Endodermal cell (in vitro differentiated cells): ENCODE measurements at regions not wholly inside any gene's neighbourhood (a gene's known extent, or its start where the extent isn't known, plus 50 kb on each side); places are given as distances from the start of the nearest gene placed in this dataset.
A peak's percentile ranks its signal among the peaks of the same experiment; 100 is the strongest.

Experiments
- DNase-seq: peaks from one replicate; pipeline ENCODE4 v3.0.0-alpha.2; 2017
- H3K27ac ChIP-seq: 2 replicates; pipeline ENCODE4 v1.5.1; 2013; ENCODE audit warnings: mild to moderate bottlenecking, low read depth, low read length, moderate library complexity
- H3K27me3 ChIP-seq: 2 replicates; pipeline ENCODE4 v1.6.1; 2013; ENCODE audit warnings: mild to moderate bottlenecking, low read length, moderate library complexity; ENCODE audit not compliant: insufficient read depth, control insufficient read depth, poor library complexity, severe bottlenecking
- H3K36me3 ChIP-seq: 2 replicates; pipeline ENCODE4 v1.7.0; 2013; ENCODE audit warnings: mild to moderate bottlenecking, low read length, moderate library complexity; ENCODE audit not compliant: control insufficient read depth, insufficient read depth
- H3K4me1 ChIP-seq: one replicate; pipeline ENCODE4 v1.7.0; 2013; ENCODE audit warnings: low read length; ENCODE audit not compliant: control insufficient read depth, insufficient read depth
- H3K4me3 ChIP-seq: 2 replicates; pipeline ENCODE4 v1.5.1; 2013; ENCODE audit warnings: mild to moderate bottlenecking, low read length, moderate library complexity
- H3K9ac ChIP-seq: 2 replicates; pipeline ENCODE4 v1.6.1; 2013; ENCODE audit warnings: mild to moderate bottlenecking, low read length, moderate library complexity; ENCODE audit not compliant: poor library complexity, severe bottlenecking; ENCODE audit errors: extremely low read depth
- H3K9me3 ChIP-seq: 2 replicates; pipeline ENCODE4 v1.6.1; 2013; ENCODE audit warnings: mild to moderate bottlenecking, low read length, moderate library complexity; ENCODE audit not compliant: control insufficient read depth
- H3K27ac Mint-ChIP-seq: 2 replicates; pipeline ENCODE4 v1.8.0; 2020; ENCODE audit warnings: mixed read lengths
- H3K27me3 Mint-ChIP-seq: 2 replicates; pipeline ENCODE4 v1.8.0; 2021; ENCODE audit warnings: mild to moderate bottlenecking, mixed read lengths; ENCODE audit not compliant: insufficient read depth
- H3K36me3 Mint-ChIP-seq: 2 replicates; pipeline ENCODE4 v1.8.0; 2020; ENCODE audit warnings: low read depth, mixed read lengths
- H3K4me1 Mint-ChIP-seq: 2 replicates; pipeline ENCODE4 v1.8.0; 2020; ENCODE audit warnings: mixed read lengths
- H3K4me3 Mint-ChIP-seq: 2 replicates; pipeline ENCODE4 v1.8.0; 2020; ENCODE audit warnings: mild to moderate bottlenecking, moderate library complexity, mixed read lengths
- H3K9me3 Mint-ChIP-seq: 2 replicates; pipeline ENCODE4 v1.8.0; 2020; ENCODE audit warnings: mild to moderate bottlenecking, mixed read lengths
- WGBS, 2 experiments: methylation state at CpG; one replicate each; pipeline versions ENCODE4 v1.1.5 to v1.1.7; 2013; ENCODE audit warnings: missing lambda C conversion rate in 2 of 2, mixed read lengths in 1 of 2; ENCODE audit not compliant: insufficient coverage in 1 of 2, insufficient read length in 1 of 2; 5-methylcytosine and 5-hydroxymethylcytosine counted together
- TF ChIP-seq, protein P1 (sequence below): fragments of 200-600 bp; sonication (generic); conservative IDR thresholded peaks from 2 replicates; pipeline ENCODE4 v1.5.0; 2021; ENCODE audit warnings: antibody characterized with exemption, mild to moderate bottlenecking

DNA sequence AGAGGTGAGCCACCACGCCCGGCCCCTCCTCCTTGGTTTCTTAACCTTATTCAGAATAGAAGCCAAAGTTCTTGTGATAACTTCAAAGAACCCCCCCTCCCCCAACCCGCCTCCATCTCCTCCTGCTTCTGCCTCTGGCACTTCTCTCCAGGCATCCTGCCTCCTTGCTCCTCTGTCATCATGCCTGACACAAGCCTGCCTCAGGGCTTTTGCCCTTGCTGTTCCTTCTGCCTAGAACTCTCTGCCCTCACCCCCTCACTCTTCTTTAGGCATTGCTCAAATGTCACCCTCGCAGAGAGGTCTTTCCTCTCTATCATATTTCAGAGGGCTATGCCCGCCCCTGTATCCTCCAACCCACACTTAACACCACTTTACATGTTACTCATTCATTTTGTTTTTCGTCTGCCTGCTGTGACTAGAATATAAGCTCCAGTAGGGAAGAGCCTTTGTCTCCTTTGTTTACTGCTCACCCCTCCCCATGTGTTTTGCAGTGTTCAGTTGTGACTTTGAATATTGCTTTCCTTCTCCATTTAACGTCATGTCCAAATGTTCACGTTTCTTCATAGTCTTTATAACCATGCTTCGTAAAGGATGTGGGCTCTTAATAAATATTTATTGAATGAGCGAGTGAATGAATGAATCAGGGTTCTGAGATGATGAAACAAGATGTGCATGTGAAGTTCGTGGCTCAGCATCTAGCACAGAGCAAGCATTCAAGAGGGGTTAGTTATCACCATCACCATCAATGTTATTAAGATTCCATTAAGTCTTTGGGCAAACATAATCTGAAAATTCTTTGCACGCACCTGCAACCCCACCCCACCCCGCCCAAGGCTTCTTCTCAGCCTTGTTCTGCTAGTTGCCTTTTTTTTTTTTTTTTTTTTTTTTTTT lies 186.2 kb upstream of the WSCD1 start:
- Mint-ChIP-seq H3K4me1 (no peaks in the 10 kb centered on the region), H3K9me3 (no peaks in the 10 kb centered on the region), H3K4me3 (no peak overlapping the region), H3K27me3 (peaks cover 8% of the 10 kb centered on the region), H3K36me3 (no peaks in the 10 kb centered on the region), H3K27ac (no peak overlapping the region)
- Histone ChIP-seq H3K27ac (peak overlapping the region; percentile 2), H3K4me1 (no peaks in the 10 kb centered on the region), H3K27me3 (no peaks in the 10 kb centered on the region), H3K4me3 (no peak overlapping the region), H3K9me3 (no peaks in the 10 kb centered on the region), H3K36me3 (no peaks in the 10 kb centered on the region), H3K9ac (no peak overlapping the region)
- 87% methylated on average over 6 to 13 of the region's 13 CpGs for WGBS, 2 experiments
- TF ChIP-seq, protein P1, sequence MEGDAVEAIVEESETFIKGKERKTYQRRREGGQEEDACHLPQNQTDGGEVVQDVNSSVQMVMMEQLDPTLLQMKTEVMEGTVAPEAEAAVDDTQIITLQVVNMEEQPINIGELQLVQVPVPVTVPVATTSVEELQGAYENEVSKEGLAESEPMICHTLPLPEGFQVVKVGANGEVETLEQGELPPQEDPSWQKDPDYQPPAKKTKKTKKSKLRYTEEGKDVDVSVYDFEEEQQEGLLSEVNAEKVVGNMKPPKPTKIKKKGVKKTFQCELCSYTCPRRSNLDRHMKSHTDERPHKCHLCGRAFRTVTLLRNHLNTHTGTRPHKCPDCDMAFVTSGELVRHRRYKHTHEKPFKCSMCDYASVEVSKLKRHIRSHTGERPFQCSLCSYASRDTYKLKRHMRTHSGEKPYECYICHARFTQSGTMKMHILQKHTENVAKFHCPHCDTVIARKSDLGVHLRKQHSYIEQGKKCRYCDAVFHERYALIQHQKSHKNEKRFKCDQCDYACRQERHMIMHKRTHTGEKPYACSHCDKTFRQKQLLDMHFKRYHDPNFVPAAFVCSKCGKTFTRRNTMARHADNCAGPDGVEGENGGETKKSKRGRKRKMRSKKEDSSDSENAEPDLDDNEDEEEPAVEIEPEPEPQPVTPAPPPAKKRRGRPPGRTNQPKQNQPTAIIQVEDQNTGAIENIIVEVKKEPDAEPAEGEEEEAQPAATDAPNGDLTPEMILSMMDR: no peak
- peak; percentile 21 for DNase-seq

DNA sequence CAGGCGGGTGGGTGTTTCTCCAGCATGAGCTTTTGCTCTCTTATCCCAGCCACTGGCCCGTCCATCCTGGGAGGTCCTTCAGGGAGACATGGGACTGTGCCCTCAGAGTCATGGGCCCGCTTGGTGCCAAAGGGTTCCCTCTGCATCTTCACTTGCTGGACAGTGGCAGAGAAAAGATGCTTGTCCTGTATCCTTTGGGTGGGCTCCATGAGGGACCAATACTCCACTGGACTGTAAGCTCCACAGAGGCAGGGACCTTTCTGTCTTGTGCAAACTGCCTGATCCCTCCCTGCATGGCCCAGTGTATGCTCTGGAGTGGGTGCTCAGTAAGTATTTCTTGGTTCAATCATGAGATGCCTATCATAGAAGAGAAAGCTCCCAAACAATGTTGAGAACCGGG lies 184.8 kb upstream of the WSCD1 start:
- Mint-ChIP-seq H3K4me3 (no peak overlapping the region), H3K36me3 (no peaks in the 10 kb centered on the region), H3K27ac (no peak overlapping the region), H3K27me3 (peaks cover 8% of the 10 kb centered on the region), H3K9me3 (peaks cover 7% of the 10 kb centered on the region), H3K4me1 (no peaks in the 10 kb centered on the region)
- H3K4me1 ChIP-seq: no peaks in the 10 kb centered on the region
- 84 to 89% methylated on average over 4 of the region's 4 CpGs for WGBS, 2 experiments
- TF ChIP-seq, protein P1: no peak
- H3K27me3 ChIP-seq: no peaks in the 10 kb centered on the region
- H3K9ac ChIP-seq: no peak overlapping the region
- H3K4me3 ChIP-seq: no peak overlapping the region
- H3K36me3 ChIP-seq: no peaks in the 10 kb centered on the region
- no peak overlapping the region for H3K27ac ChIP-seq
- DNase-seq: peak; percentile 36
- H3K9me3 ChIP-seq: peaks cover 8% of the 10 kb centered on the region

DNA sequence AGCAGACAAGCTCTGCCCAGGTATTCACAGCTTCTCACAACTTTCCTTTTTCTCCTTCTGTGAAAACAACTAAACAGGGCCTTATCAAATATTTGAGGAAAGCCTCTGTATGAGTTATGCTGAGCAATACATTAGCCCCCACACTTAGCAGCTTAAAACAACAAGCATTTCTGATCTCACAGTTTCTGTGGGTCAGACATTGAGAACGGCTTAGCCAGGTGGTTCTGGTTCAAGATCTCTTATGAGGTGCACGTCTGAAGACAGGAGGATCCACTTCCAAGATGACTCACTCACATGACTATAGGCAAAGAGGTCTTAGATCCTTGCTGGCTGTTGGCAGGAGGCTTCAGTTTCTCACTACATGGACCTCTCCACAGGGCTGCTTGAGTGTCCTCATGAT lies 181.4 kb upstream of the WSCD1 start:
- Histone ChIP-seq H3K9ac (no peak overlapping the region), H3K4me1 (peaks cover 6% of the 10 kb centered on the region), H3K9me3 (peaks cover 17% of the 10 kb centered on the region), H3K4me3 (no peak overlapping the region), H3K27me3 (no peaks in the 10 kb centered on the region), H3K36me3 (no peaks in the 10 kb centered on the region), H3K27ac (no peak overlapping the region)
- Mint-ChIP-seq H3K4me3 (no peak overlapping the region), H3K36me3 (no peaks in the 10 kb centered on the region), H3K27me3 (peaks cover 4% of the 10 kb centered on the region), H3K4me1 (no peaks in the 10 kb centered on the region), H3K27ac (no peak overlapping the region), H3K9me3 (peaks cover 8% of the 10 kb centered on the region)
- 91% methylated on average over 2 of the region's 2 CpGs; no CpG with 5 or more reads in 1 of the 2 experiments for WGBS, 2 experiments
- DNase-seq: peak; percentile 23
- TF ChIP-seq, protein P1: no peak
